SK-N-SH (cell line): ENCODE measurements at regions not wholly inside any gene's neighbourhood (a gene's known extent, or its start where the extent isn't known, plus 50 kb on each side); places are given as distances from the start of the nearest gene placed in this dataset.

Experiments
- CTCF ChIA-PET: fragments of 300-600, 350-600 bp; formaldehyde crosslinking; extraction: SDS; loops from one replicate; lab custom pipeline; 2021; lab: Yijun Ruan, JAX
- POLR2A ChIA-PET: fragments of 350-600 bp; sonication (Branson Sonifier 250); formaldehyde crosslinking; extraction: SDS; loops from one replicate; lab custom pipeline; 2020; ENCODE audit warnings: antibody characterized with exemption, inconsistent platforms; lab: Yijun Ruan, JAX
- DNase-seq: peaks from one replicate; pipeline ENCODE4 v3.0.0; 2012
- H2AFZ ChIP-seq: fragments of 200-600 bp; sonication (generic); 2 replicates; pipeline ENCODE4 v1.8.1; 2016; ENCODE audit warnings: antibody characterized with exemption, mild to moderate bottlenecking, low read depth
- H3F3A ChIP-seq: fragments of 200-600 bp; sonication (generic); replicated peaks from 2 replicates; pipeline ENCODE3; 2016; ENCODE audit warnings: antibody characterized with exemption, mild to moderate bottlenecking; ENCODE audit not compliant: insufficient read depth
- H3K27ac ChIP-seq, 2 experiments: fragments of 200-500 bp in 1 of 2; fragments of 200-600 bp in 1 of 2; sonication (Bioruptor generic) in 1 of 2; sonication (generic), shearing (Covaris generic) in 1 of 2; 2 replicates each; pipeline versions ENCODE4 v1.5.1 to v1.6.1; 2014 to 2016; ENCODE audit warnings: low read depth in 2 of 2, inconsistent platforms in 1 of 2, low read length in 1 of 2, mild to moderate bottlenecking in 1 of 2, mixed read lengths in 1 of 2
- H3K27me3 ChIP-seq: fragments of 200-600 bp; sonication (generic), shearing (Covaris generic); 2 replicates; pipeline ENCODE4 v1.6.1; 2016; ENCODE audit warnings: mixed run types; ENCODE audit not compliant: insufficient read depth
- H3K36me3 ChIP-seq, 2 experiments: fragments of 200-500 bp in 1 of 2; fragments of 200-600 bp in 1 of 2; sonication (Bioruptor generic) in 1 of 2; sonication (generic) in 1 of 2; replicated peaks in 1 of 2; 2 replicates each; pipeline versions ENCODE3 to v1.5.1; 2014 to 2016; ENCODE audit warnings: low read length in 1 of 2, mild to moderate bottlenecking in 1 of 2; ENCODE audit not compliant: insufficient read depth in 2 of 2, control insufficient read depth in 1 of 2
- H3K4me1 ChIP-seq, 2 experiments: fragments of 200-500 bp in 1 of 2; fragments of 200-600 bp in 1 of 2; sonication (Bioruptor generic) in 1 of 2; sonication (generic), shearing (Covaris generic) in 1 of 2; 2 replicates each; pipeline versions ENCODE4 v1.5.1 to v1.6.1; 2014 to 2016; ENCODE audit warnings: low read depth in 1 of 2, low read length in 1 of 2, mixed run types in 1 of 2; ENCODE audit not compliant: insufficient read depth in 2 of 2, control insufficient read depth in 1 of 2
- H3K4me2 ChIP-seq: fragments of 200-600 bp; sonication (generic), shearing (Covaris generic); 2 replicates; pipeline ENCODE4 v1.6.1; 2017; ENCODE audit warnings: mixed run types
- H3K4me3 ChIP-seq, 2 experiments: fragments of 200-500 bp in 1 of 2; fragments of 200-600 bp in 1 of 2; sonication (Bioruptor generic) in 1 of 2; sonication (generic), shearing (Covaris generic) in 1 of 2; 2 replicates each; pipeline versions ENCODE4 v1.5.1 to v1.8.1; 2014 to 2016; ENCODE audit warnings: low read depth in 2 of 2, inconsistent platforms in 1 of 2, low read length in 1 of 2, mild to moderate bottlenecking in 1 of 2, mixed read lengths in 1 of 2, moderate library complexity in 1 of 2
- H3K79me2 ChIP-seq: fragments of 200-600 bp; sonication (generic); 2 replicates; pipeline ENCODE4 v1.8.1; 2017; ENCODE audit warnings: mild to moderate bottlenecking; ENCODE audit not compliant: insufficient read depth
- H3K9ac ChIP-seq: fragments of 200-600 bp; sonication (generic); 2 replicates; pipeline ENCODE4 v1.6.1; 2017; ENCODE audit warnings: mixed run types
- H3K9me2 ChIP-seq: fragments of 200-600 bp; sonication (generic); 2 replicates; pipeline ENCODE4 v1.6.1; 2017; ENCODE audit warnings: mixed run types
- H3K9me3 ChIP-seq: fragments of 200-600 bp; sonication (generic); 2 replicates; pipeline ENCODE4 v1.6.1; 2017; ENCODE audit warnings: mixed run types, mild to moderate bottlenecking, moderate library complexity
- H4K20me1 ChIP-seq: fragments of 200-600 bp; sonication (generic); 2 replicates; pipeline ENCODE4 v1.6.1; 2017; ENCODE audit warnings: mild to moderate bottlenecking, mixed run types; ENCODE audit not compliant: insufficient read depth
- CHD2 ChIP-seq: fragments of 150-350 bp; IDR thresholded peaks from 2 replicates; pipeline ENCODE4 v1.6.1; 2018; ENCODE audit warnings: low read length; ENCODE audit not compliant: partially characterized antibody
- ELF1 ChIP-seq: IDR thresholded peaks from 2 replicates; pipeline ENCODE4 v1.4.0; 2012
- EP300 ChIP-seq, 2 experiments: IDR thresholded peaks; 2 replicates each; pipeline versions ENCODE4 v1.4.0 to v1.6.1; 2012; ENCODE audit warnings: borderline replicate concordance in 1 of 2, low read depth in 1 of 2, low read length in 1 of 2
- FOXJ3 ChIP-seq: sonication (generic); formaldehyde crosslinking; IDR thresholded peaks from 2 replicates; pipeline ENCODE4 v1.5.1; 2020; ENCODE audit warnings: mild to moderate bottlenecking, missing genetic modification reagents
- FOXM1 ChIP-seq: IDR thresholded peaks from 2 replicates; pipeline ENCODE4 v1.4.0; 2012; ENCODE audit warnings: low read depth, mild to moderate bottlenecking
- GABPA ChIP-seq: IDR thresholded peaks from 2 replicates; pipeline ENCODE4 v1.4.0; 2012; ENCODE audit warnings: low read depth, mild to moderate bottlenecking
- MEF2A ChIP-seq: IDR thresholded peaks from 2 replicates; pipeline ENCODE4 v1.4.0; 2012; ENCODE audit warnings: low read depth, borderline replicate concordance
- MXI1 ChIP-seq: IDR thresholded peaks from 2 replicates; pipeline ENCODE4 v1.6.1; 2012; ENCODE audit warnings: mild to moderate bottlenecking, low read depth, low read length, improper control_type of control experiment
- NFIC ChIP-seq: IDR thresholded peaks from 2 replicates; pipeline ENCODE4 v1.4.0; 2012; ENCODE audit warnings: borderline replicate concordance
- NRF1 ChIP-seq: IDR thresholded peaks from 2 replicates; pipeline ENCODE4 v1.6.1; 2012; ENCODE audit warnings: low read depth, mild to moderate bottlenecking, low read length
- POLR2AphosphoS5 ChIP-seq: IDR thresholded peaks from 2 replicates; pipeline ENCODE4 v1.6.1; 2012; ENCODE audit warnings: low read depth, low read length
- RFX5 ChIP-seq: IDR thresholded peaks from 2 replicates; pipeline ENCODE4 v1.6.1; 2012; ENCODE audit warnings: mild to moderate bottlenecking, improper control_type of control experiment, low read length
- TCF12 ChIP-seq: IDR thresholded peaks from 2 replicates; pipeline ENCODE4 v1.4.0; 2012
- TEAD4 ChIP-seq: IDR thresholded peaks from 2 replicates; pipeline ENCODE4 v1.4.0; 2012; ENCODE audit warnings: mild to moderate bottlenecking, borderline replicate concordance; ENCODE audit not compliant: insufficient read depth
- WGBS: methylation state at CpG from one replicate; pipeline ENCODE4 v1.1.6; 2017; ENCODE audit warnings: low lambda C conversion rate; 5-methylcytosine and 5-hydroxymethylcytosine counted together
- TF ChIP-seq, protein P1 (sequence below): fragments of 150-350 bp; IDR thresholded peaks from 2 replicates; pipeline ENCODE4 v1.6.1; 2016; ENCODE audit warnings: mild to moderate bottlenecking, low read depth, low read length
- TF ChIP-seq, protein P2 (sequence below): fragments of 150-350 bp; IDR thresholded peaks from 2 replicates; pipeline ENCODE4 v1.6.1; 2017; ENCODE audit warnings: antibody characterized with exemption, low read length, low read depth, borderline replicate concordance
- TF ChIP-seq, protein P3 (sequence below): IDR thresholded peaks from 2 replicates; pipeline ENCODE4; 2012
- TF ChIP-seq, protein P4 (sequence below): IDR thresholded peaks from 2 replicates; pipeline ENCODE4 v1.4.0; 2012; ENCODE audit warnings: low read depth
- TF ChIP-seq, protein P5 (sequence below): fragments of 200-600 bp; sonication (generic); IDR thresholded peaks from 2 replicates; pipeline ENCODE4 v1.6.1; 2017; ENCODE audit warnings: antibody characterized with exemption, mild to moderate bottlenecking, moderate library complexity

DNA sequence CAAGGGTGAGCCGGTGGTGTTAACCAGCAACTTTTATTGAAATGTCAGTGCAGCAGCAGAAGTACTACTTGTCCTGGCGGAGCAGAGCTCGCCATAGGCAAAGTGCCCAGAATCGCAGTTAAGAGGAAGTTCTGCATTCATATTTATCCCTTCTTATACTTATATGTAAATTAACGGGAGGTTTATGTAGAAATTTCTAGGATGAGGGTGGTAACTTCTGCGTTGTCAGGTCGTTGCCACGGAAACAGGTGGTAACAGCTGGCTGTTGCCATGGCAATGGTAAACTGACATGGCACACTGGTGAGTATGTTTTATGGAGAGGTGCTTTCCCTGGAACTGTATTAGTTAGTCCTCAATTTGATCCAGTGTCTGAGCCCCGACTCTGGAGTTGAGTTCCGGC, 2494.9 kb upstream of the PCDH20 start:
- Histone ChIP-seq H3K4me2 (no peak overlapping the region), H3K9me3 (no peaks in the 10 kb centered on the region), H3K27ac (no peak overlapping the region), H3F3A (no peaks in the 10 kb centered on the region), H3K36me3 (no peaks in the 10 kb centered on the region), H2AFZ (no peak overlapping the region), H3K79me2 (no peaks in the 10 kb centered on the region), H3K4me1 (no peaks in the 10 kb centered on the region), H4K20me1 (no peaks in the 10 kb centered on the region), H3K9me2 (no peaks in the 10 kb centered on the region), H3K27me3 (no peaks in the 10 kb centered on the region), H3K9ac (no peak overlapping the region), H3K4me3 (no peak overlapping the region)
- CTCF ChIA-PET = interaction anchor here (1.1 kb wide), 1 partner anchor 15 kb away, joined by 3 read pairs; no protein-coding TSS in a partner anchor
- no peak for TF ChIP-seq FOXM1
- TF ChIP-seq, protein P1, sequence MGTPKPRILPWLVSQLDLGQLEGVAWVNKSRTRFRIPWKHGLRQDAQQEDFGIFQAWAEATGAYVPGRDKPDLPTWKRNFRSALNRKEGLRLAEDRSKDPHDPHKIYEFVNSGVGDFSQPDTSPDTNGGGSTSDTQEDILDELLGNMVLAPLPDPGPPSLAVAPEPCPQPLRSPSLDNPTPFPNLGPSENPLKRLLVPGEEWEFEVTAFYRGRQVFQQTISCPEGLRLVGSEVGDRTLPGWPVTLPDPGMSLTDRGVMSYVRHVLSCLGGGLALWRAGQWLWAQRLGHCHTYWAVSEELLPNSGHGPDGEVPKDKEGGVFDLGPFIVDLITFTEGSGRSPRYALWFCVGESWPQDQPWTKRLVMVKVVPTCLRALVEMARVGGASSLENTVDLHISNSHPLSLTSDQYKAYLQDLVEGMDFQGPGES = no peak
- TF ChIP-seq, protein P2, sequence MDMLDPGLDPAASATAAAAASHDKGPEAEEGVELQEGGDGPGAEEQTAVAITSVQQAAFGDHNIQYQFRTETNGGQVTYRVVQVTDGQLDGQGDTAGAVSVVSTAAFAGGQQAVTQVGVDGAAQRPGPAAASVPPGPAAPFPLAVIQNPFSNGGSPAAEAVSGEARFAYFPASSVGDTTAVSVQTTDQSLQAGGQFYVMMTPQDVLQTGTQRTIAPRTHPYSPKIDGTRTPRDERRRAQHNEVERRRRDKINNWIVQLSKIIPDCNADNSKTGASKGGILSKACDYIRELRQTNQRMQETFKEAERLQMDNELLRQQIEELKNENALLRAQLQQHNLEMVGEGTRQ = no peak
- no peak for TF ChIP-seq RFX5
- no peak for TF ChIP-seq NFIC
- no peak for TF ChIP-seq FOXJ3 (CRISPR knock-in tag)
- TF ChIP-seq MXI1 = no peak
- TF ChIP-seq CHD2 = no peak
- TF ChIP-seq, protein P3, sequence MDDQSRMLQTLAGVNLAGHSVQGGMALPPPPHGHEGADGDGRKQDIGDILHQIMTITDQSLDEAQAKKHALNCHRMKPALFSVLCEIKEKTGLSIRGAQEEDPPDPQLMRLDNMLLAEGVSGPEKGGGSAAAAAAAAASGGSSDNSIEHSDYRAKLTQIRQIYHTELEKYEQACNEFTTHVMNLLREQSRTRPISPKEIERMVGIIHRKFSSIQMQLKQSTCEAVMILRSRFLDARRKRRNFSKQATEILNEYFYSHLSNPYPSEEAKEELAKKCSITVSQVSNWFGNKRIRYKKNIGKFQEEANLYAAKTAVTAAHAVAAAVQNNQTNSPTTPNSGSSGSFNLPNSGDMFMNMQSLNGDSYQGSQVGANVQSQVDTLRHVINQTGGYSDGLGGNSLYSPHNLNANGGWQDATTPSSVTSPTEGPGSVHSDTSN = no peak
- no peak for TF ChIP-seq ELF1
- TF ChIP-seq, protein P4, sequence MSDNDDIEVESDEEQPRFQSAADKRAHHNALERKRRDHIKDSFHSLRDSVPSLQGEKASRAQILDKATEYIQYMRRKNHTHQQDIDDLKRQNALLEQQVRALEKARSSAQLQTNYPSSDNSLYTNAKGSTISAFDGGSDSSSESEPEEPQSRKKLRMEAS = no peak
- no peak for TF ChIP-seq TEAD4
- TF ChIP-seq GABPA = no peak
- no peak for TF ChIP-seq EP300 (IDR thresholded peaks at IDR 0.05; ENCODE audit: borderline replicate concordance in 1 of 2, low read depth in 1 of 2, low read length in 1 of 2)
- TF ChIP-seq, protein P5, sequence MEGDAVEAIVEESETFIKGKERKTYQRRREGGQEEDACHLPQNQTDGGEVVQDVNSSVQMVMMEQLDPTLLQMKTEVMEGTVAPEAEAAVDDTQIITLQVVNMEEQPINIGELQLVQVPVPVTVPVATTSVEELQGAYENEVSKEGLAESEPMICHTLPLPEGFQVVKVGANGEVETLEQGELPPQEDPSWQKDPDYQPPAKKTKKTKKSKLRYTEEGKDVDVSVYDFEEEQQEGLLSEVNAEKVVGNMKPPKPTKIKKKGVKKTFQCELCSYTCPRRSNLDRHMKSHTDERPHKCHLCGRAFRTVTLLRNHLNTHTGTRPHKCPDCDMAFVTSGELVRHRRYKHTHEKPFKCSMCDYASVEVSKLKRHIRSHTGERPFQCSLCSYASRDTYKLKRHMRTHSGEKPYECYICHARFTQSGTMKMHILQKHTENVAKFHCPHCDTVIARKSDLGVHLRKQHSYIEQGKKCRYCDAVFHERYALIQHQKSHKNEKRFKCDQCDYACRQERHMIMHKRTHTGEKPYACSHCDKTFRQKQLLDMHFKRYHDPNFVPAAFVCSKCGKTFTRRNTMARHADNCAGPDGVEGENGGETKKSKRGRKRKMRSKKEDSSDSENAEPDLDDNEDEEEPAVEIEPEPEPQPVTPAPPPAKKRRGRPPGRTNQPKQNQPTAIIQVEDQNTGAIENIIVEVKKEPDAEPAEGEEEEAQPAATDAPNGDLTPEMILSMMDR = no peak
- no peak for TF ChIP-seq TCF12
- TF ChIP-seq POLR2AphosphoS5 = no peak
- TF ChIP-seq MEF2A = no peak
- TF ChIP-seq NRF1 = no peak
- no peak for DNase-seq
- WGBS = 77% methylated on average over 10 of the region's 10 CpGs
- POLR2A ChIA-PET = no interaction called here
